ENCODE measurements at regions not wholly inside any gene's neighbourhood (a gene's known extent, or its start where the extent isn't known, plus 50 kb on each side); places are given as distances from the start of the nearest gene placed in this dataset.
"Not testable (repeated sequence)": the region's sequence is repeated elsewhere in the genome, so short reads cannot be mapped to it uniquely, and the experiment has no call there.

DNA sequence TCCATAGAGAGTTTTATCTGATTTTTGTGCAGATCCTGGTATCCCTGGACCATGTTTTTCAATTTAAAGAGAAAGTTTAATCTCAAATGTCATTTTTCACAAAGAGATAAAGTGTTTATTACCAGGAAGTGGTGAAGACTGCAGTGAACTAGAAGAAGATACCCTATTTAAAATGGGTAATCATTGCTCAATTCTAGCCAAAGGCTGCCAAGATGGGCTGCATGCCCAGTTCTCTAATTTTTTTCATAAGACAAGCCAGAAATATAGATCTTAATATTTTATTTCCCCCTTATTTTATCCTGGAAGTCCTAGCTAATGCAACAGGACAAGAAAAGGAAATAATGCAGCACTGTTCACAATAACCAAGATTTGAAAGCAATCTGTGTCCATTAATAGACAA lies 343.5 kb downstream of the PCNX1 start:
- TF ChIP-seq, protein P1, sequence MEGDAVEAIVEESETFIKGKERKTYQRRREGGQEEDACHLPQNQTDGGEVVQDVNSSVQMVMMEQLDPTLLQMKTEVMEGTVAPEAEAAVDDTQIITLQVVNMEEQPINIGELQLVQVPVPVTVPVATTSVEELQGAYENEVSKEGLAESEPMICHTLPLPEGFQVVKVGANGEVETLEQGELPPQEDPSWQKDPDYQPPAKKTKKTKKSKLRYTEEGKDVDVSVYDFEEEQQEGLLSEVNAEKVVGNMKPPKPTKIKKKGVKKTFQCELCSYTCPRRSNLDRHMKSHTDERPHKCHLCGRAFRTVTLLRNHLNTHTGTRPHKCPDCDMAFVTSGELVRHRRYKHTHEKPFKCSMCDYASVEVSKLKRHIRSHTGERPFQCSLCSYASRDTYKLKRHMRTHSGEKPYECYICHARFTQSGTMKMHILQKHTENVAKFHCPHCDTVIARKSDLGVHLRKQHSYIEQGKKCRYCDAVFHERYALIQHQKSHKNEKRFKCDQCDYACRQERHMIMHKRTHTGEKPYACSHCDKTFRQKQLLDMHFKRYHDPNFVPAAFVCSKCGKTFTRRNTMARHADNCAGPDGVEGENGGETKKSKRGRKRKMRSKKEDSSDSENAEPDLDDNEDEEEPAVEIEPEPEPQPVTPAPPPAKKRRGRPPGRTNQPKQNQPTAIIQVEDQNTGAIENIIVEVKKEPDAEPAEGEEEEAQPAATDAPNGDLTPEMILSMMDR (IDR thresholded peaks at IDR 0.05; ENCODE audit: unreplicated experiment), result no peak
- Mint-ChIP-seq H3K36me3 (ENCODE audit: insufficient read depth, unreplicated experiment) (no peaks in the 10 kb centered on the region), H3K9me3 (ENCODE audit: unreplicated experiment) (no peaks in the 10 kb centered on the region), H3K4me1 (ENCODE audit: insufficient read depth, unreplicated experiment) (no peaks in the 10 kb centered on the region), H3K4me3 (ENCODE audit: unreplicated experiment) (no peak overlapping the region), H3K27ac (ENCODE audit: low read depth, unreplicated experiment) (no peak overlapping the region), H3K27me3 (ENCODE audit: insufficient read depth, unreplicated experiment) (no peaks in the 10 kb centered on the region)
- ChIA-PET POLR2A (interaction anchor here (1.3 kb wide), 1 partner anchor 11 kb away, joined by 5 read pairs; no protein-coding TSS in a partner anchor), CTCF (no interaction called here)
- intact Hi-C loops (cut with micrococcal nuclease), result no loop called here
- no TSS peak for BruUV-seq (replicated peaks)
- DNase-seq (ENCODE audit: unreplicated experiment), result peak; percentile 9

DNA sequence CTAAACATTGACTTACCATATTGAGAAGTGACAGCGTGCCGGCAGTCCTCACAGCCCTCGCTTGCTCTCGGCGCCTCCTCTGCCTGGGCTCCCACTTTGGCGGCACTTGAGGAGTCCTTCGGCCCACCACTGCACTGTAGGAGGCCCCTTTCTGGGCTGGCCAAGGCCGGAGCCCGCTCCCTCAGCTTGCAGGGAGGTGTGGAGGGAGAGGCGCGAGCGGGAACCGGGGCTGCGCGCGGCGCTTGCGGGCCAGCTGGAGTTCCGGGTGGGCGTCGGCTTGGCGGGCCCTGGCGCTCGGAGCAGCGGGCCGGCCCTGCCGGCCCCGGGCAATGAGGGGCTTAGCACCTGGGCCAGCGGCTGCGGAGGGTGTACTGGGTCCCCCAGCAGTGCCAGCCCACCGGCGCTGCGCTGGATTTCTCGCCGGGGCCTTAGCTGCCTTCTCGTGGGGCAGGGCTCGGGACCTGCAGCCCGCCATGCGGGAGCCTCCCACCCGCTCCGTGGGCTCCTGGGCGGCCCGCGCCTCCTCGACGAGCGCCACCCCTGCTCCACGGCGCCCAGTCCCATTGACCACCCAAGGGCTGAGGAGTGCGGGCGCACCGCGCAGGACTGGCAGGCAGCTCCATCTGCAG lies 346.9 kb downstream of the PCNX1 start:
- POLR2A ChIA-PET; H3K27ac Mint-ChIP-seq (ENCODE audit: low read depth, unreplicated experiment); DNase-seq (ENCODE audit: unreplicated experiment); H3K36me3 Mint-ChIP-seq (ENCODE audit: insufficient read depth, unreplicated experiment); H3K27me3 Mint-ChIP-seq (ENCODE audit: insufficient read depth, unreplicated experiment); BruUV-seq (replicated peaks); H3K4me1 Mint-ChIP-seq (ENCODE audit: insufficient read depth, unreplicated experiment); intact Hi-C loops (cut with micrococcal nuclease); H3K4me3 Mint-ChIP-seq (ENCODE audit: unreplicated experiment): not testable (repeated sequence)
- H3K9me3 Mint-ChIP-seq (ENCODE audit: unreplicated experiment), result peaks cover 19% of the 10 kb centered on the region
- CTCF ChIA-PET, result interaction anchor here (0.8 kb wide), 1 partner anchor 18 kb away, joined by 4 read pairs; no protein-coding TSS in a partner anchor

DNA sequence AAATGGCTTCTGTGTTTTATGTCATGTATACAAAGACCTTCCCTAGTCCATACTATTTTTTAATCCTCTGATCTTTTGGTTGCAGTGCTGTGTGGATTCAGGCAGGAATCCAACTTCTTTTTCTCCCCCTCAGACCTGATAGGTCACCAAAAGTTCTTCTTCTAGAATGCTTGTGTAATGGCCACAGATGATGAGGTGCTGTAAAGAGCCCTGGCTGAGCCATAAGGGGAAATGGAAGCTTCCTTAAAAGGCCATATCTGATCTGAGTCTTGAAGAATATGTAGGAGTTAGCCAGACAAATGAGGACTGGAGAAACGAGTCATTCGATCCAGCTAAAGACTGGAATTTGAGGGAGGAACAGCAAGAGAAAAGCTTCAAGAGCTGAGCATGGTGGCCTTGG lies 353.9 kb downstream of the PCNX1 start:
- Mint-ChIP-seq H3K4me3 (ENCODE audit: unreplicated experiment) (no peak overlapping the region), H3K36me3 (ENCODE audit: insufficient read depth, unreplicated experiment) (no peaks in the 10 kb centered on the region), H3K27me3 (ENCODE audit: insufficient read depth, unreplicated experiment) (no peaks in the 10 kb centered on the region), H3K9me3 (ENCODE audit: unreplicated experiment) (peaks cover 33% of the 10 kb centered on the region), H3K27ac (ENCODE audit: low read depth, unreplicated experiment) (no peak overlapping the region), H3K4me1 (ENCODE audit: insufficient read depth, unreplicated experiment) (no peaks in the 10 kb centered on the region)
- TF ChIP-seq, protein P1 (IDR thresholded peaks at IDR 0.05; ENCODE audit: unreplicated experiment), result no peak
- BruUV-seq (replicated peaks), result no TSS peak
- POLR2A ChIA-PET, result no interaction called here
- intact Hi-C loops (cut with micrococcal nuclease), result no loop called here
- DNase-seq (ENCODE audit: unreplicated experiment), result no peak
- CTCF ChIA-PET, result interaction anchor here (1.1 kb wide), 1 partner anchor 61 kb away, joined by 4 read pairs; no protein-coding TSS in a partner anchor

DNA sequence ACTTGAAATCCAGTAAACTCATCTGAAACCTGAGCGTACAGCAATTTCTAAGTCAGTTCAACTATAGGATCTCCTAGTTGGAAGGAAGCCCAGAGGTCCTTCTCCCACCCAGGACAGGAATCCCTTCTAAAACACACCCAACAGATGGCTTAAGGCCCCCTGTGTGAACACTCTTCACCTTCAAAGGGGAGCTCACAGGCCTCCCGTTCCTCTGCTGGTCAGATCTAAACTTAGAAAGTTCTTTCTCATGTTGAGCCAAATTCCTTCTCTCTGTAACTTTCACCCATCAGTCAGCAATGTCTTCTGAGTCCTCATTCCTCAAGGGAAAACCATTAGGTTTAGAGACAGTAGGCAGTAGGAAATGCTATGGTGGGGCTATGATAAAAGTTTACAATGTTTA lies 355.2 kb downstream of the PCNX1 start:
- no peak overlapping the region for H3K4me3 Mint-ChIP-seq (ENCODE audit: unreplicated experiment)
- H3K27ac Mint-ChIP-seq (ENCODE audit: low read depth, unreplicated experiment), result no peak overlapping the region
- intact Hi-C loops (cut with micrococcal nuclease), result no loop called here
- no TSS peak for BruUV-seq (replicated peaks)
- TF ChIP-seq, protein P1 (IDR thresholded peaks at IDR 0.05; ENCODE audit: unreplicated experiment), result no peak
- POLR2A ChIA-PET, result interaction anchor here (0.7 to 1.0 kb wide), 2 partner anchors 11 to 27 kb away, joined by 3 to 5 read pairs; no protein-coding TSS in a partner anchor
- DNase-seq (ENCODE audit: unreplicated experiment), result no peak
- peaks cover 22% of the 10 kb centered on the region for H3K9me3 Mint-ChIP-seq (ENCODE audit: unreplicated experiment)
- no peaks in the 10 kb centered on the region for H3K27me3 Mint-ChIP-seq (ENCODE audit: insufficient read depth, unreplicated experiment)
- CTCF ChIA-PET, result interaction anchor here (0.7 kb wide), 2 partner anchors 202 to 1512 kb away, joined by 3 read pairs; no protein-coding TSS in a partner anchor
- no peaks in the 10 kb centered on the region for H3K36me3 Mint-ChIP-seq (ENCODE audit: insufficient read depth, unreplicated experiment)
- H3K4me1 Mint-ChIP-seq (ENCODE audit: insufficient read depth, unreplicated experiment), result peaks cover 8% of the 10 kb centered on the region

All from MCF 10A (cell line).